Ovary (tissue), 3 donors: ENCODE measurements at regions not wholly inside any gene's neighbourhood (a gene's known extent, or its start where the extent isn't known, plus 50 kb on each side); places are given as distances from the start of the nearest gene placed in this dataset.

Experiments
- EP300 ChIP-seq: sonication (generic); formaldehyde crosslinking; IDR thresholded peaks from one replicate; pipeline ENCODE4 v1.6.1; 2017; ENCODE audit warnings: antibody characterized with exemption
- POLR2A ChIP-seq: fragments of 450-650 bp; IDR thresholded peaks from one replicate; pipeline ENCODE4 v1.6.1; 2017; ENCODE audit warnings: antibody characterized with exemption, mild to moderate bottlenecking, moderate library complexity
- TF ChIP-seq, protein P1 (sequence below), 3 donors: fragments of 450-650 bp in 2 of 3; fragments of 200-600 bp in 1 of 3; IDR thresholded peaks; one replicate each; pipeline versions ENCODE4 v1.5.1 to v1.8.0; 2016 to 2022; ENCODE audit warnings: antibody characterized with exemption in 3 of 3, mild to moderate bottlenecking in 1 of 3
- donor health status: DM: no; HTN: no; CAD: no.

DNA sequence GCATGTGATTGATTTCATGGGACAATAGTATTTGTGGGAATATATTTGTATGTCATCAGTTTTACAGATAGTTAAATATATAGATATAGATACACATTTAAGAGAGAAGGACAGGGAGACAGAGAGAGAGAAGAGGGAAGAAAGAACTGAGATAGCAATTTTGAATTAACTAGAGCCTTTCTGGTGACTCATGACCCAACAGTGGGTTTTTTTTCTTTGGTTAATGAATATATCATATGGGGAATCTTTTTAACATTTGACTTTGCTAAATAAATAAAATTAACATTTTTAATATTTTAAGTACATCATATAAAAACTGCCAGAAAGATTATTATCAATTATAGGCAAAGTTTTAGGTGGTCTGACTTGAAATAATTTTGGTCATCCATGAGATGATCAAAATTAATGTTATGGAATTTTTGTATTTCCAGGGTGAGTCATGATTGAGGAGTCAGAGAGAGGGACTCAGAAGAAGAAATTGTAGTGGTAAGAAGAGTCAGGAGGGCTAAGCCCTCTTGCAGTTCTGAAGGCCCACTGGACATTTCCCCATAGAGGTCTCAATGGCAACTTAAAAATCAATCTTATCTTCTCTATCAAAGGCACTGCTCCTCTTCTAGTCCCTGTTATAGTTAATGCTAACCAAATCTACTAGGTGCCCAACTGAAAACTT is 508.1 kb upstream of the MAP3K7 start:
- TF ChIP-seq, protein P1, sequence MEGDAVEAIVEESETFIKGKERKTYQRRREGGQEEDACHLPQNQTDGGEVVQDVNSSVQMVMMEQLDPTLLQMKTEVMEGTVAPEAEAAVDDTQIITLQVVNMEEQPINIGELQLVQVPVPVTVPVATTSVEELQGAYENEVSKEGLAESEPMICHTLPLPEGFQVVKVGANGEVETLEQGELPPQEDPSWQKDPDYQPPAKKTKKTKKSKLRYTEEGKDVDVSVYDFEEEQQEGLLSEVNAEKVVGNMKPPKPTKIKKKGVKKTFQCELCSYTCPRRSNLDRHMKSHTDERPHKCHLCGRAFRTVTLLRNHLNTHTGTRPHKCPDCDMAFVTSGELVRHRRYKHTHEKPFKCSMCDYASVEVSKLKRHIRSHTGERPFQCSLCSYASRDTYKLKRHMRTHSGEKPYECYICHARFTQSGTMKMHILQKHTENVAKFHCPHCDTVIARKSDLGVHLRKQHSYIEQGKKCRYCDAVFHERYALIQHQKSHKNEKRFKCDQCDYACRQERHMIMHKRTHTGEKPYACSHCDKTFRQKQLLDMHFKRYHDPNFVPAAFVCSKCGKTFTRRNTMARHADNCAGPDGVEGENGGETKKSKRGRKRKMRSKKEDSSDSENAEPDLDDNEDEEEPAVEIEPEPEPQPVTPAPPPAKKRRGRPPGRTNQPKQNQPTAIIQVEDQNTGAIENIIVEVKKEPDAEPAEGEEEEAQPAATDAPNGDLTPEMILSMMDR (IDR thresholded peaks at IDR 0.05) = no peak
- TF ChIP-seq EP300 (no peak), POLR2A (no peak)
